Astrocyte (in vitro differentiated cells and primary cell): ENCODE measurements at regions not wholly inside any gene's neighbourhood (a gene's known extent, or its start where the extent isn't known, plus 50 kb on each side); places are given as distances from the start of the nearest gene placed in this dataset.

Source experiments
- DNase-seq: peaks from one replicate; pipeline ENCODE4 v3.0.0-alpha.2; 2010; ENCODE audit warnings: low read depth
- FAIRE-seq: peaks from 2 replicates; lab custom pipeline; 2011; peaks lifted over from hg19 to GRCh38; lab: Jason Lieb, UNC
- H2AFZ ChIP-seq: 2 replicates; pipeline ENCODE4 v1.6.0; 2012; ENCODE audit warnings: low read depth, low read length, inconsistent platforms
- H3K27ac ChIP-seq: 2 replicates; pipeline ENCODE4 v1.5.1; 2011; ENCODE audit warnings: low read depth, low read length, inconsistent platforms
- H3K27me3 ChIP-seq: 2 replicates; pipeline ENCODE4 v1.6.0; 2011; ENCODE audit warnings: low read length, inconsistent platforms; ENCODE audit not compliant: insufficient read depth
- H3K36me3 ChIP-seq: 2 replicates; pipeline ENCODE4 v1.5.1; 2011; ENCODE audit warnings: low read length, inconsistent platforms; ENCODE audit not compliant: insufficient read depth
- H3K4me1 ChIP-seq: 2 replicates; pipeline ENCODE4 v1.5.1; 2011; ENCODE audit warnings: low read length, inconsistent platforms; ENCODE audit not compliant: insufficient read depth
- H3K4me2 ChIP-seq: 2 replicates; pipeline ENCODE4 v1.6.0; 2012; ENCODE audit warnings: low read length, inconsistent platforms
- H3K4me3 ChIP-seq: 2 replicates; pipeline ENCODE4 v1.5.1; 2011; ENCODE audit warnings: low read depth, mild to moderate bottlenecking, low read length, inconsistent platforms; ENCODE audit not compliant: insufficient read depth
- H3K79me2 ChIP-seq: 2 replicates; pipeline ENCODE4 v1.6.0; 2012; ENCODE audit warnings: mild to moderate bottlenecking, low read length, inconsistent platforms; ENCODE audit not compliant: insufficient read depth
- H3K9ac ChIP-seq: 2 replicates; pipeline ENCODE4 v1.6.0; 2012; ENCODE audit warnings: mild to moderate bottlenecking, low read length, inconsistent platforms
- H3K9me3 ChIP-seq: 2 replicates; pipeline ENCODE4 v1.5.1; 2012; ENCODE audit warnings: low read depth, mild to moderate bottlenecking, low read length, inconsistent platforms; ENCODE audit not compliant: insufficient read depth
- H4K20me1 ChIP-seq: 2 replicates; pipeline ENCODE4 v1.6.0; 2012; ENCODE audit warnings: low read length, inconsistent platforms; ENCODE audit not compliant: insufficient read depth
- H3K27ac Mint-ChIP-seq: one replicate; pipeline ENCODE4 v1.8.0; 2021; ENCODE audit warnings: mild to moderate bottlenecking, mixed read lengths; ENCODE audit not compliant: unreplicated experiment
- H3K27me3 Mint-ChIP-seq: one replicate; pipeline ENCODE4 v1.8.0; 2021; ENCODE audit warnings: low read depth, mixed read lengths; ENCODE audit not compliant: unreplicated experiment
- H3K36me3 Mint-ChIP-seq: one replicate; pipeline ENCODE4 v1.8.0; 2021; ENCODE audit warnings: low read depth, mixed read lengths; ENCODE audit not compliant: unreplicated experiment
- H3K4me1 Mint-ChIP-seq: one replicate; pipeline ENCODE4 v1.8.0; 2021; ENCODE audit warnings: low read depth, mixed read lengths; ENCODE audit not compliant: unreplicated experiment
- H3K4me3 Mint-ChIP-seq: one replicate; pipeline ENCODE4 v1.8.0; 2021; ENCODE audit warnings: mild to moderate bottlenecking, moderate library complexity, mixed read lengths; ENCODE audit not compliant: unreplicated experiment
- H3K9me3 Mint-ChIP-seq: one replicate; pipeline ENCODE4 v1.8.0; 2021; ENCODE audit warnings: mild to moderate bottlenecking, mixed read lengths; ENCODE audit not compliant: unreplicated experiment
- EZH2 ChIP-seq: IDR thresholded peaks from 2 replicates; pipeline ENCODE4 v1.6.1; 2012; ENCODE audit warnings: mild to moderate bottlenecking, low read length, inconsistent platforms; ENCODE audit not compliant: insufficient read depth
- TF ChIP-seq, protein P1 (sequence below): IDR thresholded peaks from 2 replicates; pipeline ENCODE4 v1.5.1; 2011; ENCODE audit warnings: low read depth, mild to moderate bottlenecking, inconsistent platforms, low read length, moderate library complexity; ENCODE audit not compliant: insufficient read depth

DNA sequence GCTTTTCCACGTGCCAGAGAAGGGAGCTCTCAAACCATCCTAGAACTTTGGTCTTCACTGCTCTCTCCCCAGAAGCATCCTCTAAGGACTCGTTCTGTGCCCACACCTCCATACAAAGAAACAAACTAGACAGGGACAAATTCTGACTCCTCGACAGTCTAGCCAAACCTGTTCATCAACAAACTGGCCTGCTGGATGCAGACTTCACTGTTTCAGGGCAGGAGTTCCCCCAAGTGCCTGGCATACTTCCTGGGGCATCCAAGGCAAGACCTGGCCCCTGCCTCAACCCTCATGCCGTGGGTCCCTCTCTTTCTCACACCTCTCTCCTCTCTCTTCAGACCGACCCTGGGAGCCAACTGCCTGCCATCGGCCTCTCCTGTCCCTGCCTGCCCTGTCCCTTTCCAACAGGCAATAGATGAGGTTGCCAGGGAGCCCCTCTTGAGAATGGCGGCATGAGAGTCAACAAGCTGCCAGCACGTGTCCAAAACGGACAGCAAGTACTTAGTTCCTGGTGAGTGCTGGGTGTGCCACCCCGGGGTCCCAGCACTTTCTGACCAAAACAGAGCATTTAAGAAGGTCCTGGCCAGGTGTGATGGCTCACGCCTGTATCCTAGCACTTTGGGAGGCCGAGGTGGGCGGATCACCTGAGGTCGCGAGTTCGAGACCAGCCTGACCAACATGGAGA is 79.1 kb upstream of the HES1 start:
- no peak overlapping the region for H3K9ac ChIP-seq
- Mint-ChIP-seq H3K4me3 (no peak overlapping the region), H3K36me3 (peaks cover 4% of the 10 kb centered on the region), H3K27me3 (peaks cover 61% of the 10 kb centered on the region), H3K9me3 (peaks cover 10% of the 10 kb centered on the region), H3K27ac (no peak overlapping the region), H3K4me1 (peaks cover 5% of the 10 kb centered on the region)
- no peaks in the 10 kb centered on the region for H3K36me3 ChIP-seq
- H3K79me2 ChIP-seq = no peaks in the 10 kb centered on the region
- no peak overlapping the region for H3K4me3 ChIP-seq
- H4K20me1 ChIP-seq = no peaks in the 10 kb centered on the region
- peaks cover 4% of the 10 kb centered on the region for H3K4me1 ChIP-seq
- no peaks in the 10 kb centered on the region for H3K9me3 ChIP-seq
- no peak overlapping the region for H3K27ac ChIP-seq
- no peak for TF ChIP-seq EZH2
- TF ChIP-seq, protein P1, sequence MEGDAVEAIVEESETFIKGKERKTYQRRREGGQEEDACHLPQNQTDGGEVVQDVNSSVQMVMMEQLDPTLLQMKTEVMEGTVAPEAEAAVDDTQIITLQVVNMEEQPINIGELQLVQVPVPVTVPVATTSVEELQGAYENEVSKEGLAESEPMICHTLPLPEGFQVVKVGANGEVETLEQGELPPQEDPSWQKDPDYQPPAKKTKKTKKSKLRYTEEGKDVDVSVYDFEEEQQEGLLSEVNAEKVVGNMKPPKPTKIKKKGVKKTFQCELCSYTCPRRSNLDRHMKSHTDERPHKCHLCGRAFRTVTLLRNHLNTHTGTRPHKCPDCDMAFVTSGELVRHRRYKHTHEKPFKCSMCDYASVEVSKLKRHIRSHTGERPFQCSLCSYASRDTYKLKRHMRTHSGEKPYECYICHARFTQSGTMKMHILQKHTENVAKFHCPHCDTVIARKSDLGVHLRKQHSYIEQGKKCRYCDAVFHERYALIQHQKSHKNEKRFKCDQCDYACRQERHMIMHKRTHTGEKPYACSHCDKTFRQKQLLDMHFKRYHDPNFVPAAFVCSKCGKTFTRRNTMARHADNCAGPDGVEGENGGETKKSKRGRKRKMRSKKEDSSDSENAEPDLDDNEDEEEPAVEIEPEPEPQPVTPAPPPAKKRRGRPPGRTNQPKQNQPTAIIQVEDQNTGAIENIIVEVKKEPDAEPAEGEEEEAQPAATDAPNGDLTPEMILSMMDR = no peak
- H3K4me2 ChIP-seq = no peak overlapping the region
- no peak overlapping the region for H2AFZ ChIP-seq
- FAIRE-seq (no peak), DNase-seq (no peak)
- no peaks in the 10 kb centered on the region for H3K27me3 ChIP-seq

DNA sequence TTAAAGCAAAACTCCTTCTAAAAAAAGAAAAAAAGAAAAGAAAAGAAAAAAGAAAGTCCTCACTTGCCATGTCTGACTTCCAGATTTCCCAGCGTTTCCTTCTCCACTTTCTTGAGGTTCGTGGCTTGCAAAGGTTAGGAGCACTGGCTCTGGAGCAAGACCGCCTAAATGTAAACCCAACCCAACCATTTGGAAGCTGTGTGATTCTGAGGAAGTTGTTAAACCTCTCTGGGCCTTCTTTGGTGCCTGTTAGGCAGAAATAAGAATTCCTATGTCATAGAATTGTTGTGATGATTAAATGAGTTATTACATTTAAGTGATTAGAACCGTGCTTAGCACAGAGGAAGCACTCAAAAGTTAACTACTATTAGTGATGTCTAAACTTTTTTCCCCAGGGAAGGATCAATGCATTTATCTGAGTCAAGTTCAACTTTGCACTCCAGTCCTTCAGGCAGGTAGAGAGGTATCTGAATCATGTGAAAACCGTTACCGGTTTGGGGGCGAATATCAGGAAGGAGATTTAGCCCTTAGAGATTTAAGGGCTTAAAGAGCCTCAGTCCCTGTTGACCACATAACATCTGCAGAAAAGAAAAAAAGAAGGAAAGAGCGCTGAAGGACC is 78.3 kb upstream of the HES1 start:
- no peak for FAIRE-seq
- Histone ChIP-seq H2AFZ (peak overlapping the region; percentile 72), H3K4me3 (peak overlapping the region; percentile 12), H4K20me1 (no peaks in the 10 kb centered on the region), H3K4me1 (peaks cover 4% of the 10 kb centered on the region), H3K4me2 (peak overlapping the region; percentile 79), H3K9me3 (no peaks in the 10 kb centered on the region), H3K36me3 (no peaks in the 10 kb centered on the region), H3K79me2 (no peaks in the 10 kb centered on the region), H3K9ac (no peak overlapping the region), H3K27ac (no peak overlapping the region), H3K27me3 (no peaks in the 10 kb centered on the region)
- TF ChIP-seq, protein P1 = no peak
- no peak for TF ChIP-seq EZH2
- peaks cover 66% of the 10 kb centered on the region for H3K27me3 Mint-ChIP-seq
- peaks cover 6% of the 10 kb centered on the region for H3K9me3 Mint-ChIP-seq
- peaks cover 5% of the 10 kb centered on the region for H3K4me1 Mint-ChIP-seq
- peak overlapping the region; percentile 28 for H3K4me3 Mint-ChIP-seq
- H3K36me3 Mint-ChIP-seq = peaks cover 3% of the 10 kb centered on the region
- H3K27ac Mint-ChIP-seq = no peak overlapping the region
- DNase-seq = no peak

DNA sequence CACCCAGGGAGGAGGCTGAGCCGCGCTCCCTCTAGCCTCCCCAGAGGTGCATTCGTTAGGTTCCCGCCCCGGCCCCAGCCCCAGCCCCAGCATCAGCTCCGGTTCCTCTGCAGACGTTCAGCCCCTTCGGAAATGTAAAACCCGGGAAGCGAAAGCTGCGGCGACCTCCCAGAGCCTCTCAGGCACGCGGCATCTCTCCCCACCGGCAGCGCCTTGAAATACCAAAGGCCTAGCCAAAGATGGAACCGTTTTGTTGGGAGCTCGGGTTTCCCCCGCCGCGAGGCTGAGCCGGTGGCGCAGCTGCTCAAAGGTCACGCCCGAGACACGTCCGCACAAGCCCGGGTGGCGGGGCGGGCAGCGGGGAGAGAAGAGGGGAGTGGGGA is 77.8 kb upstream of the HES1 start:
- H3K79me2 ChIP-seq = no peaks in the 10 kb centered on the region
- peaks cover 2% of the 10 kb centered on the region for H3K27me3 ChIP-seq
- peak overlapping the region; percentile 79 for H3K4me2 ChIP-seq
- Mint-ChIP-seq H3K4me3 (peak overlapping the region; percentile 28), H3K36me3 (peaks cover 1% of the 10 kb centered on the region), H3K9me3 (peaks cover 3% of the 10 kb centered on the region), H3K27ac (no peak overlapping the region), H3K4me1 (peaks cover 5% of the 10 kb centered on the region), H3K27me3 (peaks cover 66% of the 10 kb centered on the region)
- H3K9me3 ChIP-seq = no peaks in the 10 kb centered on the region
- H3K36me3 ChIP-seq = no peaks in the 10 kb centered on the region
- FAIRE-seq = no peak
- H3K4me1 ChIP-seq = peaks cover 4% of the 10 kb centered on the region
- H3K27ac ChIP-seq = no peak overlapping the region
- H4K20me1 ChIP-seq = no peaks in the 10 kb centered on the region
- TF ChIP-seq, protein P1 = no peak
- TF ChIP-seq EZH2 = no peak
- peak overlapping the region; percentile 72 for H2AFZ ChIP-seq
- peak; percentile 61 for DNase-seq
- H3K4me3 ChIP-seq = peak overlapping the region; percentile 12
- no peak overlapping the region for H3K9ac ChIP-seq
